ENCODE measurements at regions not wholly inside any gene's neighbourhood (a gene's known extent, or its start where the extent isn't known, plus 50 kb on each side); places are given as distances from the start of the nearest gene placed in this dataset.
A peak's percentile ranks its signal among the peaks of the same experiment; 100 is the strongest.

GRCh38 chr4:17356926-17357325, 155.0 kb downstream of the QDPR start:
- TF ChIP-seq CTCF (IDR thresholded peaks at IDR 0.05): no peak
- no peak for ATAC-seq
- Histone ChIP-seq H3K9me3 (no peaks in the 10 kb centered on the region), H3K27ac (no peak overlapping the region), H3K4me1 (no peaks in the 10 kb centered on the region), H3K27me3 (ENCODE audit: insufficient read depth in 3 of 3, low read length in 2 of 3) (no peaks in the 10 kb centered on the region), H3K36me3 (ENCODE audit: insufficient read depth in 1 of 2, low read depth in 1 of 2) (no peaks in the 10 kb centered on the region), H3K4me3 (no peak overlapping the region)
- no peak for DNase-seq
- intact Hi-C loops (cut with DNase I): no loop called here
- WGBS, 3 donors: 30 to 44% (median 34%) methylated on average over 3 of the region's 3 CpGs

GRCh38 chr4:17352357-17352756, 159.5 kb downstream of the QDPR start:
- H3K36me3 ChIP-seq (ENCODE audit: insufficient read depth in 1 of 2, low read depth in 1 of 2): no peaks in the 10 kb centered on the region
- no peak overlapping the region for H3K4me3 ChIP-seq
- intact Hi-C loops (cut with DNase I): no loop called here
- H3K9me3 ChIP-seq: no peaks in the 10 kb centered on the region
- DNase-seq: no peak
- 76 to 79% (median 77%) methylated on average over 5 of the region's 5 CpGs for WGBS, 3 donors
- no peak overlapping the region for H3K27ac ChIP-seq
- H3K27me3 ChIP-seq (ENCODE audit: insufficient read depth in 3 of 3, low read length in 2 of 3): no peaks in the 10 kb centered on the region
- no peaks in the 10 kb centered on the region for H3K4me1 ChIP-seq
- no peak for ATAC-seq
- TF ChIP-seq CTCF (IDR thresholded peaks at IDR 0.05): no peak

GRCh38 chr4:17347445-17347844, 164.4 kb downstream of the QDPR start:
- Histone ChIP-seq H3K27me3 (ENCODE audit: insufficient read depth in 3 of 3, low read length in 2 of 3) (no peaks in the 10 kb centered on the region), H3K36me3 (ENCODE audit: insufficient read depth in 1 of 2, low read depth in 1 of 2) (no peaks in the 10 kb centered on the region), H3K9me3 (no peaks in the 10 kb centered on the region), H3K4me1 (no peaks in the 10 kb centered on the region), H3K27ac (no peak overlapping the region), H3K4me3 (no peak overlapping the region)
- WGBS, 3 donors: 39 to 55% (median 46%) methylated on average over 2 of the region's 2 CpGs
- intact Hi-C loops (cut with DNase I): loop anchor here in 1 of 2 donors (5.0 kb wide), 1 partner anchor 100 kb away; no protein-coding TSS in a partner anchor
- ATAC-seq (no peak), DNase-seq (no peak)
- TF ChIP-seq CTCF (IDR thresholded peaks at IDR 0.05): peak; percentile 36

- intact Hi-C loops (cut with DNase I): no loop called here
- DNase-seq: no peak
Measured at GRCh38 chr4:17339376-17339775, 172.5 kb downstream of the QDPR start.

More at GRCh38 chr4:17339376-17339775, 172.5 kb downstream of the QDPR start:
- Histone ChIP-seq H3K9me3 (no peaks in the 10 kb centered on the region), H3K4me1 (no peaks in the 10 kb centered on the region), H3K36me3 (ENCODE audit: insufficient read depth in 1 of 2, low read depth in 1 of 2) (no peaks in the 10 kb centered on the region), H3K27me3 (ENCODE audit: insufficient read depth in 3 of 3, low read length in 2 of 3) (no peaks in the 10 kb centered on the region), H3K4me3 (no peak overlapping the region), H3K27ac (no peak overlapping the region)
- no peak for TF ChIP-seq CTCF (IDR thresholded peaks at IDR 0.05)
- no peak for ATAC-seq
- WGBS, 3 donors: 80 to 86% (median 81%) methylated on average over 2 of the region's 2 CpGs
